MM.1S (cell line): ENCODE measurements at regions not wholly inside any gene's neighbourhood (a gene's known extent, or its start where the extent isn't known, plus 50 kb on each side); places are given as distances from the start of the nearest gene placed in this dataset.

Experiments
- DNase-seq: peaks from one replicate; pipeline ENCODE4 v3.0.0-alpha.2; 2015
- H2AFZ ChIP-seq: fragments of 300-600 bp; sonication (generic); 2 replicates; pipeline ENCODE4 v1.6.0; 2016; ENCODE audit warnings: antibody characterized with exemption, low read length
- H3F3A ChIP-seq: fragments of 300-600 bp; sonication (generic); 2 replicates; pipeline ENCODE4 v1.6.1; 2016; ENCODE audit warnings: mild to moderate bottlenecking, antibody characterized with exemption, low read length, moderate library complexity, mixed read lengths; ENCODE audit not compliant: insufficient read depth
- H3K27ac ChIP-seq: fragments of 300-600 bp; sonication (generic); 2 replicates; pipeline ENCODE4 v1.5.1; 2016; ENCODE audit warnings: mild to moderate bottlenecking, low read length
- H3K27me3 ChIP-seq: fragments of 300-600 bp; sonication (generic); replicated peaks from 2 replicates; pipeline ENCODE4 v1.6.0; 2016; ENCODE audit warnings: low read length; ENCODE audit not compliant: insufficient read depth
- H3K36me3 ChIP-seq: fragments of 300-600 bp; sonication (generic); replicated peaks from 2 replicates; pipeline ENCODE4 v1.6.1; 2016; ENCODE audit warnings: mild to moderate bottlenecking, low read length, mixed read lengths; ENCODE audit not compliant: insufficient read depth
- H3K4me1 ChIP-seq: fragments of 300-600 bp; sonication (generic); 2 replicates; pipeline ENCODE4 v1.6.1; 2016; ENCODE audit warnings: low read length, mixed read lengths
- H3K4me2 ChIP-seq: fragments of 300-600 bp; sonication (generic); 2 replicates; pipeline ENCODE4 v1.6.0; 2016; ENCODE audit warnings: low read depth, low read length
- H3K4me3 ChIP-seq: fragments of 300-600 bp; sonication (generic); 2 replicates; pipeline ENCODE4 v1.5.1; 2016; ENCODE audit warnings: low read length, mixed read lengths
- H3K79me2 ChIP-seq: fragments of 300-600 bp; sonication (generic); 2 replicates; pipeline ENCODE4 v1.6.1; 2016; ENCODE audit warnings: mixed run types, low read length, mixed read lengths
- H3K9ac ChIP-seq: fragments of 300-600 bp; sonication (generic); 2 replicates; pipeline ENCODE4 v1.6.1; 2016; ENCODE audit warnings: low read length, mixed read lengths
- H3K9me2 ChIP-seq: fragments of 300-600 bp; sonication (generic); replicated peaks from 2 replicates; pipeline ENCODE4 v1.6.1; 2016; ENCODE audit warnings: mild to moderate bottlenecking, low read length, mixed read lengths; ENCODE audit not compliant: insufficient read depth
- H3K9me3 ChIP-seq: fragments of 300-600 bp; sonication (generic); replicated peaks from 2 replicates; pipeline ENCODE4 v1.6.1; 2016; ENCODE audit warnings: mild to moderate bottlenecking, low read length, mixed read lengths; ENCODE audit not compliant: insufficient read depth
- H4K20me1 ChIP-seq: fragments of 300-600 bp; sonication (generic); 2 replicates; pipeline ENCODE4 v1.6.1; 2016; ENCODE audit warnings: mild to moderate bottlenecking, low read length, moderate library complexity, mixed read lengths; ENCODE audit not compliant: insufficient read depth
- EZH2 ChIP-seq: fragments of 300-600 bp; sonication (generic); optimal IDR thresholded peaks from 2 replicates; pipeline ENCODE3; 2017; ENCODE audit warnings: low read depth, mild to moderate bottlenecking, antibody characterized with exemption, low read length, mixed read lengths
- EZH2phosphoT487 ChIP-seq: fragments of 300-600 bp; sonication (generic); IDR thresholded peaks from 2 replicates; pipeline ENCODE4 v1.6.1; 2018; ENCODE audit warnings: antibody characterized with exemption, low read length
- TF ChIP-seq, protein P1 (sequence below): fragments of 300-600 bp; sonication (generic); IDR thresholded peaks from 2 replicates; pipeline ENCODE4 v1.5.1; 2016; ENCODE audit warnings: antibody characterized with exemption, low read length, mixed read lengths

DNA sequence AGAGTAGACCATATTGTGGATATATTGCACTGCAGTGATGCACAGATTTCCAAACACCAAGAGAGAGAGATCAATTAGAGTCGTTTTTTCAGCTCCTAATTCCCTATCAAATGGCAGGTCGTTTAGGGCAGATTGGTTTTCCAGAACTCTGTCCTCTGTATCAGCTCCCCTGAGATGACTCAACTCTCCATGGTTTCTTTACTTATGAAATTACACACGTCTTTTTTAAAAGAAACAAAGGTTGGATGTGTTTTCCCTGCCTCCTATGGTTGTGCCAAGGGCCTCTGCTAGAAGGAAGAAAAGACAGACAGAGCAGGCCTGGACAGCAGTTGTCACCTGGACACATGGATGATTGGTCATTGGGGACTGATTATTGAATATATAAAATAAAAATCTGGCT, 478.1 kb upstream of the NBEA start:
- H3K9me3 ChIP-seq: no peaks in the 10 kb centered on the region
- no peaks in the 10 kb centered on the region for H3K9me2 ChIP-seq
- H3K36me3 ChIP-seq: no peaks in the 10 kb centered on the region
- DNase-seq: no peak
- H3K4me3 ChIP-seq: no peak overlapping the region
- H3K27me3 ChIP-seq: no peaks in the 10 kb centered on the region
- H3F3A ChIP-seq: no peaks in the 10 kb centered on the region
- no peak for TF ChIP-seq EZH2phosphoT487
- no peak for TF ChIP-seq EZH2
- TF ChIP-seq, protein P1, sequence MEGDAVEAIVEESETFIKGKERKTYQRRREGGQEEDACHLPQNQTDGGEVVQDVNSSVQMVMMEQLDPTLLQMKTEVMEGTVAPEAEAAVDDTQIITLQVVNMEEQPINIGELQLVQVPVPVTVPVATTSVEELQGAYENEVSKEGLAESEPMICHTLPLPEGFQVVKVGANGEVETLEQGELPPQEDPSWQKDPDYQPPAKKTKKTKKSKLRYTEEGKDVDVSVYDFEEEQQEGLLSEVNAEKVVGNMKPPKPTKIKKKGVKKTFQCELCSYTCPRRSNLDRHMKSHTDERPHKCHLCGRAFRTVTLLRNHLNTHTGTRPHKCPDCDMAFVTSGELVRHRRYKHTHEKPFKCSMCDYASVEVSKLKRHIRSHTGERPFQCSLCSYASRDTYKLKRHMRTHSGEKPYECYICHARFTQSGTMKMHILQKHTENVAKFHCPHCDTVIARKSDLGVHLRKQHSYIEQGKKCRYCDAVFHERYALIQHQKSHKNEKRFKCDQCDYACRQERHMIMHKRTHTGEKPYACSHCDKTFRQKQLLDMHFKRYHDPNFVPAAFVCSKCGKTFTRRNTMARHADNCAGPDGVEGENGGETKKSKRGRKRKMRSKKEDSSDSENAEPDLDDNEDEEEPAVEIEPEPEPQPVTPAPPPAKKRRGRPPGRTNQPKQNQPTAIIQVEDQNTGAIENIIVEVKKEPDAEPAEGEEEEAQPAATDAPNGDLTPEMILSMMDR: no peak
- H3K4me2 ChIP-seq: no peak overlapping the region
- H2AFZ ChIP-seq: no peak overlapping the region
- no peaks in the 10 kb centered on the region for H4K20me1 ChIP-seq
- H3K9ac ChIP-seq: no peak overlapping the region
- no peaks in the 10 kb centered on the region for H3K4me1 ChIP-seq
- H3K27ac ChIP-seq: no peak overlapping the region
- H3K79me2 ChIP-seq: no peaks in the 10 kb centered on the region

DNA sequence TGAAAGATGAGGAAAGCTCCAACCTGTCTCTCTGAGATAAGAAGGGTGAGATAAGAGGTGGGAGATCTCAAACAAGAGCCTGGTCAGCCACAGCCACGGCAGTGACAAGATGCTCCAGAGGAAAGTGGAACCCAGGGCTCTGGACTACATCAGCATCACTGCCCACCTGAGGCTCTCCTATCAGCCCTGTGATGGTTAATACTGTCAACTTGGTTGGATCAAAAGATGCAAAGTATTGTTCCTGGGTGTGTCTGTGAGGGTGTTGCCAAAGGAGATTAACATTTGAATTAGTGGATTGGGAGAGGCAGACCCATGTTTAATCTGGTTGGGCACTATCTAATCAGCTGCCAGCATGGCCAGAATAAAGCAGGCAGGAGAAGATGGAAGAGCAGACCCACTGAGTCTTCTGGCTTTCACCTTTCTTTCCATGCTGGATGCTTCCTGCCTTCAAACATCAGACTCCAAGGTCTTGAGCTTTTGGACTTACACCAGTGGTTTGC, 476.6 kb upstream of the NBEA start:
- Histone ChIP-seq H3F3A (no peaks in the 10 kb centered on the region), H4K20me1 (no peaks in the 10 kb centered on the region), H3K4me2 (no peak overlapping the region), H3K27me3 (no peaks in the 10 kb centered on the region), H2AFZ (no peak overlapping the region), H3K79me2 (no peaks in the 10 kb centered on the region), H3K9me3 (no peaks in the 10 kb centered on the region), H3K9me2 (no peaks in the 10 kb centered on the region), H3K4me1 (no peaks in the 10 kb centered on the region), H3K4me3 (no peak overlapping the region), H3K9ac (no peak overlapping the region), H3K36me3 (no peaks in the 10 kb centered on the region), H3K27ac (no peak overlapping the region)
- TF ChIP-seq EZH2phosphoT487: no peak
- DNase-seq: no peak

DNA sequence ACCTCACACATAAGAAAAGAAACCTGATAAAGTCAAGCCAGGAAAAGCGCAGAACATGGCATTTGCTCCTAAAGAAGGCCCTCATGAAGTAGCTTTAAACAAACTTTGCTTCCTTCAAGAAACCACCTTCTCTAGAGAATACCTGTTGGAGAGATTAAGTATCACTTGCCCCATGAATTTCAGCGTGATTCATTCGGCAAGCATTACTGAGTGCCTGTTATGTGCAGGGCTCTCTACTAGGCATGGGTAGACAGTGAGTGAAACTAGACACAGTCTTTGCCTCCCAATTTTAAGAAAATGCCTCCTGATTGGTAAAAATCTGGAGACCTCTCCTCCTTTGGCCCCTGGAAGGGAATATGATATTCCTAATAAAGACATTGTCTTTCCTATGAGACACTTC, 475.8 kb upstream of the NBEA start:
- no peak overlapping the region for H3K27ac ChIP-seq
- H4K20me1 ChIP-seq: no peaks in the 10 kb centered on the region
- H3F3A ChIP-seq: no peaks in the 10 kb centered on the region
- no peaks in the 10 kb centered on the region for H3K9me2 ChIP-seq
- no peak overlapping the region for H3K9ac ChIP-seq
- H3K27me3 ChIP-seq: no peaks in the 10 kb centered on the region
- DNase-seq: no peak
- no peaks in the 10 kb centered on the region for H3K9me3 ChIP-seq
- no peak overlapping the region for H3K4me2 ChIP-seq
- H3K79me2 ChIP-seq: no peaks in the 10 kb centered on the region
- TF ChIP-seq EZH2phosphoT487 (no peak), EZH2 (no peak)
- TF ChIP-seq, protein P1: no peak
- H3K4me1 ChIP-seq: no peaks in the 10 kb centered on the region
- no peak overlapping the region for H3K4me3 ChIP-seq
- H3K36me3 ChIP-seq: no peaks in the 10 kb centered on the region
- H2AFZ ChIP-seq: no peak overlapping the region

DNA sequence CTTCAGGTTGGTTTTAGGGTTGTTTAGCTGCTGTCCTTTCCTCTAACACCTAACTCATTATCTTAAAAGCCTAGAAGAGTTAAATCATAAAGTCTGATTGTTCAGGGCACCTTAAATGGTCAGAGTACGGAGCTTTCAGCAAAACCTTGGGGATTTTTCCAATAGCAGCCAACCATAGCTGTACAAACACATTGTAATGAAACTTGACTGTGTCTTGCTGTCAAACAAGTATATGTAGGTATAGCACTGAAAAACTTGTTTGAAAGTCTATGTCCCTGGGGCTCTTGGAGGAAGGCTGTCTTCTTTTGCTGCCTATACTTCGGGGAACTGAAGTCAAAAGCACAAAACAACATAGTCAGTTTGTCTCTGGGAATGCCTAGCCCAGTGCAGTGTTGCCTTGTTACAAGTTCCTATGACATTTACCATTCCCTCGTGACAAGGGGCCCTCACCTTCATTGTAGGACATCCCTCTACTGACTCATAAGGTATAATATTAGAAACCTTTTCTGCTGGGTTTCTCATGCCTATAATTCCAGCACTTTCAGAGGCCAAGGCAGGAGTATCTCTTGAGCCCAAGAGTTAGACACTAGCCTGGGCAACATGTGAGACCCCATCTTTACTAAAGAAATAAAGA, 474.5 kb upstream of the NBEA start:
- no peaks in the 10 kb centered on the region for H3K36me3 ChIP-seq
- no peaks in the 10 kb centered on the region for H4K20me1 ChIP-seq
- H3K79me2 ChIP-seq: no peaks in the 10 kb centered on the region
- no peaks in the 10 kb centered on the region for H3K9me3 ChIP-seq
- no peak overlapping the region for H3K4me3 ChIP-seq
- H3K4me1 ChIP-seq: no peaks in the 10 kb centered on the region
- no peaks in the 10 kb centered on the region for H3F3A ChIP-seq
- H3K4me2 ChIP-seq: no peak overlapping the region
- DNase-seq: no peak
- TF ChIP-seq EZH2: no peak
- no peak for TF ChIP-seq EZH2phosphoT487
- TF ChIP-seq, protein P1: no peak
- H3K9me2 ChIP-seq: no peaks in the 10 kb centered on the region
- no peaks in the 10 kb centered on the region for H3K27me3 ChIP-seq
- H3K9ac ChIP-seq: no peak overlapping the region
- H2AFZ ChIP-seq: no peak overlapping the region
- no peak overlapping the region for H3K27ac ChIP-seq
